GM12891 (cell line): ENCODE measurements at regions not wholly inside any gene's neighbourhood (a gene's known extent, or its start where the extent isn't known, plus 50 kb on each side); places are given as distances from the start of the nearest gene placed in this dataset.

Source experiments
- PAX5 ChIP-seq: IDR thresholded peaks from 2 replicates; pipeline ENCODE4 v1.6.1; 2011; ENCODE audit warnings: low read length, moderate library complexity, mild to moderate bottlenecking; ENCODE audit not compliant: insufficient read depth, severe bottlenecking
- POLR2A ChIP-seq: IDR thresholded peaks from 2 replicates; pipeline ENCODE4 v1.6.1; 2011; ENCODE audit warnings: low read depth, low read length, control low read depth
- POLR2AphosphoS5 ChIP-seq: IDR thresholded peaks from 2 replicates; pipeline ENCODE4 v1.6.1; 2011; ENCODE audit warnings: low read depth, low read length, control low read depth
- POU2F2 ChIP-seq: IDR thresholded peaks from 2 replicates; pipeline ENCODE4 v1.6.1; 2011; ENCODE audit warnings: low read depth, mild to moderate bottlenecking, control low read depth, low read length, moderate library complexity
- SPI1 ChIP-seq: IDR thresholded peaks from 2 replicates; pipeline ENCODE4 v1.6.1; 2011; ENCODE audit warnings: low read depth, low read length, control low read depth
- TAF1 ChIP-seq: IDR thresholded peaks from 2 replicates; pipeline ENCODE4 v1.6.1; 2011; ENCODE audit warnings: low read depth, low read length, control low read depth

DNA sequence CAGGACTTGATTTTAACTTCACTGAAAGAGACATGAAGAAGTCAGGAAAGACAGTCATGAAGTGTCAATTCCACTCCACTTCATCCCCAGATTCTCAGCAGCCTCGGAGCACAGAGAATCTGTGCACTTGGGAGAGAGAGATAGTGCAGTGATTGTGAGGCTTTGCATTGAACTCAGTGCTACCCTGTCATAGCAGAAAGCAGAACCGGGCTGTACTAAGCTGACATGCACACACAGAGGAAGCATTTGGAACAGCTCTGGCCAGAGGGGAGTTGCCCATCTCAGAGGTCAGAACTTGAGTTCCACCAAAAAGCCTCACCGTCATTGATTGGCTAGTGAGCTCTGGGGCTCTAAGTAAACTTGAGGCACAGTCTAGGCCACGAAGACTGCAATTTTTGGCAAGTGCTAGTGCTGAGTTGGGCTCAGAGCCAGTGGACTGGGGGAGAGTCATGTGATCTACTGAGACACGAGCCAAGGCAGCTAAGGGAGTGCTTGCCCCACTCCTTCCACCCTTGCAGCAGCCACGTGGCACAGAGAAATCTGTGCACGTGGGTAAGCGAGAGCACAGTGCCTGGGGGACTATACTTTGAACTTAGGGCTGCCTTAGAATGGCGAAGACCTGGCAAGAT is 810.2 kb upstream of the ADAMTS5 start:
- TF ChIP-seq POLR2A (no peak), POLR2AphosphoS5 (no peak), TAF1 (no peak), PAX5 (no peak), SPI1 (no peak), POU2F2 (no peak)
